Chondrocyte (in vitro differentiated cells): ENCODE measurements at regions not wholly inside any gene's neighbourhood (a gene's known extent, or its start where the extent isn't known, plus 50 kb on each side); places are given as distances from the start of the nearest gene placed in this dataset.

Experiments
- DNase-seq: peaks from one replicate; pipeline ENCODE4 v3.0.0; 2021; ENCODE audit warnings: mixed read lengths, low spot score
- H3K27ac Mint-ChIP-seq: one replicate; pipeline ENCODE4 v1.8.0; 2021; ENCODE audit warnings: mild to moderate bottlenecking, moderate library complexity, mixed read lengths; ENCODE audit not compliant: unreplicated experiment
- H3K27me3 Mint-ChIP-seq: 2 replicates; pipeline ENCODE4 v1.8.0; 2021; ENCODE audit warnings: low read depth, mixed read lengths
- H3K36me3 Mint-ChIP-seq: 2 replicates; pipeline ENCODE4 v1.8.0; 2021; ENCODE audit warnings: low read depth, mixed read lengths
- H3K4me1 Mint-ChIP-seq: 2 replicates; pipeline ENCODE4 v1.8.0; 2021; ENCODE audit warnings: low read depth, mild to moderate bottlenecking, mixed read lengths
- H3K4me3 Mint-ChIP-seq: one replicate; pipeline ENCODE4 v1.8.0; 2021; ENCODE audit warnings: mild to moderate bottlenecking, moderate library complexity, mixed read lengths; ENCODE audit not compliant: unreplicated experiment
- H3K9me3 Mint-ChIP-seq: 2 replicates; pipeline ENCODE4 v1.8.0; 2021; ENCODE audit warnings: low read depth, mixed read lengths
- CTCF ChIP-seq: fragments of 200-600 bp; sonication (generic); IDR thresholded peaks from 2 replicates; pipeline ENCODE4 v1.5.0; 2021; ENCODE audit warnings: antibody characterized with exemption, mild to moderate bottlenecking, moderate library complexity

GRCh38 chr9:115360122-115360521 is 242.2 kb upstream of the TNC start:
- Mint-ChIP-seq H3K27ac (no peak overlapping the region), H3K4me3 (no peak overlapping the region), H3K36me3 (no peaks in the 10 kb centered on the region), H3K27me3 (no peaks in the 10 kb centered on the region), H3K9me3 (no peaks in the 10 kb centered on the region), H3K4me1 (no peaks in the 10 kb centered on the region)
- DNase-seq = no peak
- TF ChIP-seq CTCF = no peak

GRCh38 chr9:115362101-115362500 is 244.1 kb upstream of the TNC start:
- no peak overlapping the region for H3K4me3 Mint-ChIP-seq
- H3K9me3 Mint-ChIP-seq = no peaks in the 10 kb centered on the region
- no peak for DNase-seq
- no peaks in the 10 kb centered on the region for H3K27me3 Mint-ChIP-seq
- no peak for TF ChIP-seq CTCF
- H3K4me1 Mint-ChIP-seq = peaks cover 11% of the 10 kb centered on the region
- no peaks in the 10 kb centered on the region for H3K36me3 Mint-ChIP-seq
- H3K27ac Mint-ChIP-seq = no peak overlapping the region

- H3K4me1 Mint-ChIP-seq = peaks cover 15% of the 10 kb centered on the region
- no peak for DNase-seq
- TF ChIP-seq CTCF = no peak
- no peak overlapping the region for H3K4me3 Mint-ChIP-seq
- H3K27ac Mint-ChIP-seq = no peak overlapping the region
- H3K36me3 Mint-ChIP-seq = no peaks in the 10 kb centered on the region
- no peaks in the 10 kb centered on the region for H3K27me3 Mint-ChIP-seq
- H3K9me3 Mint-ChIP-seq = no peaks in the 10 kb centered on the region
Observed at GRCh38 chr9:115362640-115363039, 244.7 kb upstream of the TNC start.

GRCh38 chr9:115364991-115365390 is 247.0 kb upstream of the TNC start:
- no peak for TF ChIP-seq CTCF
- Mint-ChIP-seq H3K36me3 (no peaks in the 10 kb centered on the region), H3K4me3 (no peak overlapping the region), H3K9me3 (no peaks in the 10 kb centered on the region), H3K27me3 (no peaks in the 10 kb centered on the region), H3K4me1 (peaks cover 36% of the 10 kb centered on the region), H3K27ac (no peak overlapping the region)
- no peak for DNase-seq

GRCh38 chr9:115367321-115367720 is 249.4 kb upstream of the TNC start:
- Mint-ChIP-seq H3K36me3 (no peaks in the 10 kb centered on the region), H3K9me3 (no peaks in the 10 kb centered on the region), H3K27me3 (no peaks in the 10 kb centered on the region), H3K4me1 (peaks cover 39% of the 10 kb centered on the region), H3K4me3 (no peak overlapping the region), H3K27ac (no peak overlapping the region)
- no peak for TF ChIP-seq CTCF
- DNase-seq = no peak
